ENCODE measurements at regions not wholly inside any gene's neighbourhood (a gene's known extent, or its start where the extent isn't known, plus 50 kb on each side); places are given as distances from the start of the nearest gene placed in this dataset.

- in situ Hi-C loops (cut with MboI; ENCODE audit: low sequenced_read_pairs): no loop called here
Measured at GRCh38 chr3:146679995-146680394, 74.8 kb upstream of the PLSCR5 start.

GRCh38 chr3:146679191-146679590 lies 74.0 kb upstream of the PLSCR5 start:
- H3K27me3 ChIP-seq (ENCODE audit: low read depth): no peaks in the 10 kb centered on the region
- no peaks in the 10 kb centered on the region for H3K4me1 ChIP-seq
- DNase-seq (ENCODE audit: low spot score in 2 of 2): no peak
- no peaks in the 10 kb centered on the region for H3K9me3 ChIP-seq
- in situ Hi-C loops (cut with MboI; ENCODE audit: low sequenced_read_pairs): no loop called here
- H3K4me3 ChIP-seq: no peak overlapping the region
- H3K36me3 ChIP-seq (replicated peaks): no peaks in the 10 kb centered on the region

More at GRCh38 chr3:146679995-146680394, 74.8 kb upstream of the PLSCR5 start:
- Histone ChIP-seq H3K9me3 (no peaks in the 10 kb centered on the region), H3K27me3 (ENCODE audit: low read depth) (no peaks in the 10 kb centered on the region), H3K36me3 (replicated peaks) (no peaks in the 10 kb centered on the region), H3K4me3 (no peak overlapping the region), H3K4me1 (no peaks in the 10 kb centered on the region)
- DNase-seq (ENCODE audit: low spot score in 2 of 2): no peak

GRCh38 chr3:146672941-146673340 lies 67.8 kb upstream of the PLSCR5 start:
- no peaks in the 10 kb centered on the region for H3K4me1 ChIP-seq
- H3K4me3 ChIP-seq: no peak overlapping the region
- in situ Hi-C loops (cut with MboI; ENCODE audit: low sequenced_read_pairs): no loop called here
- H3K9me3 ChIP-seq: no peaks in the 10 kb centered on the region
- DNase-seq (ENCODE audit: low spot score in 2 of 2): no peak
- no peaks in the 10 kb centered on the region for H3K36me3 ChIP-seq (replicated peaks)
- H3K27me3 ChIP-seq (ENCODE audit: low read depth): no peaks in the 10 kb centered on the region

- H3K9me3 ChIP-seq: no peaks in the 10 kb centered on the region
- no peaks in the 10 kb centered on the region for H3K4me1 ChIP-seq
- in situ Hi-C loops (cut with MboI; ENCODE audit: low sequenced_read_pairs): no loop called here
- no peak for DNase-seq (ENCODE audit: low spot score in 2 of 2)
- no peaks in the 10 kb centered on the region for H3K27me3 ChIP-seq (ENCODE audit: low read depth)
- H3K4me3 ChIP-seq: no peak overlapping the region
- H3K36me3 ChIP-seq (replicated peaks): no peaks in the 10 kb centered on the region
Measured at GRCh38 chr3:146664403-146664802, 59.3 kb upstream of the PLSCR5 start.

GRCh38 chr3:146658841-146659240 lies 53.7 kb upstream of the PLSCR5 start:
- no peak overlapping the region for H3K4me3 ChIP-seq
- no peaks in the 10 kb centered on the region for H3K36me3 ChIP-seq (replicated peaks)
- no peaks in the 10 kb centered on the region for H3K4me1 ChIP-seq
- H3K9me3 ChIP-seq: no peaks in the 10 kb centered on the region
- DNase-seq (ENCODE audit: low spot score in 2 of 2): peak in 1 of 2 experiments; percentile 1
- in situ Hi-C loops (cut with MboI; ENCODE audit: low sequenced_read_pairs): no loop called here
- H3K27me3 ChIP-seq (ENCODE audit: low read depth): no peaks in the 10 kb centered on the region

- peak in 1 of 2 experiments; percentile 0 for DNase-seq (ENCODE audit: low spot score in 2 of 2)
- Histone ChIP-seq H3K4me3 (no peak overlapping the region), H3K4me1 (no peaks in the 10 kb centered on the region), H3K9me3 (no peaks in the 10 kb centered on the region), H3K36me3 (replicated peaks) (no peaks in the 10 kb centered on the region), H3K27me3 (ENCODE audit: low read depth) (no peaks in the 10 kb centered on the region; the same call in 1 of the 2 replicates)
- in situ Hi-C loops (cut with MboI; ENCODE audit: low sequenced_read_pairs): no loop called here
Measured at GRCh38 chr3:146655333-146655996, 50.3 kb upstream of the PLSCR5 start.
